ENCODE measurements at regions not wholly inside any gene's neighbourhood (a gene's known extent, or its start where the extent isn't known, plus 50 kb on each side); places are given as distances from the start of the nearest gene placed in this dataset.

GRCh38 chr6:140180306-140180705 lies 805.9 kb upstream of the CITED2 start:
- H3K4me1 Mint-ChIP-seq (ENCODE audit: low read depth): no peaks in the 10 kb centered on the region
- DNase-seq (no peak), ATAC-seq (no peak)
- no peaks in the 10 kb centered on the region for H3K36me3 Mint-ChIP-seq (ENCODE audit: low read depth)
- ChIA-PET CTCF (no interaction called here), POLR2A (no interaction called here)
- no peak overlapping the region for H3K27ac Mint-ChIP-seq
- H3K9me3 Mint-ChIP-seq (ENCODE audit: insufficient read depth): no peaks in the 10 kb centered on the region
- H3K27me3 Mint-ChIP-seq (ENCODE audit: low read depth): no peaks in the 10 kb centered on the region
- no peak overlapping the region for H3K4me3 Mint-ChIP-seq

DNA sequence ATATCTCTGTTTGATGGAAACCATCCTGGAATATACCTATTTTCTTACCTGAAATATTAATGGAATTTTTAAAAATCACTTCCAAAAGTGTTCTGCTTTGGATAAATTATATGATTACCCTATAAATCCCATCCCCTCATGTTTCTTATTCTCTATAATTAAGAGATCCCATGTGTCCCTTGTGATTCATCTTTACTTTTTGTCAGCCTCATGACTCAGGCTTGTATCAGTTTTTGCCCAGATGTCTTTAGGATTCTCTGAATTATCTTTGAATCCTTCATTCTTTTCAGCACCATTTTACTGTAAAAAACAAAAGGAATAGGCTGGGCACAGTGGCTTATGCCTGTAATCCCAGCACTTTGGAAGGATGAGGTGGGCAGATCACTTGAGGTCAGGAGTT lies 804.5 kb upstream of the CITED2 start:
- H3K27me3 Mint-ChIP-seq (ENCODE audit: low read depth): no peaks in the 10 kb centered on the region
- no peak overlapping the region for H3K27ac Mint-ChIP-seq
- no peaks in the 10 kb centered on the region for H3K36me3 Mint-ChIP-seq (ENCODE audit: low read depth)
- H3K4me1 Mint-ChIP-seq (ENCODE audit: low read depth): no peaks in the 10 kb centered on the region
- H3K4me3 Mint-ChIP-seq: no peak overlapping the region
- H3K9me3 Mint-ChIP-seq (ENCODE audit: insufficient read depth): no peaks in the 10 kb centered on the region
- CTCF ChIA-PET: no interaction called here
- POLR2A ChIA-PET: no interaction called here
- DNase-seq (no peak), ATAC-seq (no peak)

DNA sequence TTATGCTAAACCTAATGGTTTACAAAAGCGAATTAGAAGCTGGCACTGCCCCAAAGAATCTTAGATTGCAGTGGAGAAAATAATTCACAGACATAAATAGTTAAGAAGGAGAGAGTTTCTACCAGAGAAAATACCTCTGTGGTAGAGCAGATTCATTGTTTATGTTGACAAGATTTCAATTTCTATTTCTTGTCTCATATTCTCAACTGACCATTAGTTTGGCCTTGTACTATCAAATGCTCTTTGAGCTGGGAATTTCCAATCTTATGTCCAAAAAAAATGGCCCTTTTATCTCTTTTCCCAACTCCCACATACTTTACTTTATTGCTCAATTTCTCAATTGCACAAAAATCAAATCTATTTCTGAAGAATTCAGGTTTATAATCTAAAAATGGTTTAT lies 804.1 kb upstream of the CITED2 start:
- Mint-ChIP-seq H3K36me3 (ENCODE audit: low read depth) (no peaks in the 10 kb centered on the region), H3K4me3 (no peak overlapping the region), H3K4me1 (ENCODE audit: low read depth) (no peaks in the 10 kb centered on the region), H3K9me3 (ENCODE audit: insufficient read depth) (no peaks in the 10 kb centered on the region), H3K27ac (no peak overlapping the region), H3K27me3 (ENCODE audit: low read depth) (no peaks in the 10 kb centered on the region)
- POLR2A ChIA-PET: no interaction called here
- CTCF ChIA-PET: no interaction called here
- ATAC-seq: no peak
- no peak for DNase-seq

DNA sequence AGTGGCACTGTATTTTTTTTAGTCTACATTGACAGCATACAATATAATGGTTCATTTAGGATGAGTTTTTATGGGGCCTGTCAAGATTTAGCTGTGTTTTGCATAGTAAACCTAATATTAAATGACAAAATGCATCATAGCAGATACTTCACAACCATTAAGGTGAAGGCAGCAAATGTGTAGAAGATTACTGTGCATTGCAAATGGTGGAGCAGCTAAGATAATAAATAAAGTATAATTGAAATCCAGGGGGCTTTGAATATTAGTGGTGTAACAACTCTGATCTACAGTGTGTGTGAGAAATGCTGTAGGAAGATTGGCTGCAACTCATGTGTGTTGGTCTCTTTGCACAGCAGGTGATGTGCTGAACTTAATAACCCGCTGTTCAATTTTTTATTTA lies 801.9 kb upstream of the CITED2 start:
- no peak overlapping the region for H3K27ac Mint-ChIP-seq
- H3K4me3 Mint-ChIP-seq: no peak overlapping the region
- ChIA-PET CTCF (no interaction called here), POLR2A (no interaction called here)
- no peaks in the 10 kb centered on the region for H3K9me3 Mint-ChIP-seq (ENCODE audit: insufficient read depth)
- ATAC-seq (no peak), DNase-seq (no peak)
- H3K4me1 Mint-ChIP-seq (ENCODE audit: low read depth): no peaks in the 10 kb centered on the region
- no peaks in the 10 kb centered on the region for H3K36me3 Mint-ChIP-seq (ENCODE audit: low read depth)
- H3K27me3 Mint-ChIP-seq (ENCODE audit: low read depth): no peaks in the 10 kb centered on the region

DNA sequence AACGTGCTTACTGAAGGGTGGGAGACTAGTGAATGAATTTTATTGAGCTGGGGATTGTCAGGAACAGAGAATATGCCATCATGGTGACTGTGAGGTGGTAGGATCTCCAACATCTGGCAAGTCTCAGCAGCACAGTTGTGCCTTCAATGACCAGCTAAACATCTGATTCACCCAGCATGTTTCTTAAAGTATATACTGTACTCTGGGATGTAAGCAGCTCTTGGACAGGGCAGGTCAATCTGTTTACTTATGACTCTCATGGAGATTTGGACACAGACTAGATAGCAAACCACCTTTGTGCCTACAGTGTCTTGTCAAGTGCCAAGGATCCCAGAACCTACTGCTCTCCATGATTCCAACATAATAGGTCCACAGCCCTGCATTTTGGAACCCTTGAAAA lies 801.0 kb upstream of the CITED2 start:
- Mint-ChIP-seq H3K27me3 (ENCODE audit: low read depth) (no peaks in the 10 kb centered on the region), H3K27ac (no peak overlapping the region), H3K36me3 (ENCODE audit: low read depth) (no peaks in the 10 kb centered on the region), H3K4me3 (no peak overlapping the region), H3K4me1 (ENCODE audit: low read depth) (no peaks in the 10 kb centered on the region), H3K9me3 (ENCODE audit: insufficient read depth) (no peaks in the 10 kb centered on the region)
- no peak for ATAC-seq
- no peak for DNase-seq
- ChIA-PET CTCF (no interaction called here), POLR2A (no interaction called here)

- Mint-ChIP-seq H3K36me3 (ENCODE audit: low read depth) (no peaks in the 10 kb centered on the region), H3K4me3 (no peak overlapping the region), H3K4me1 (ENCODE audit: low read depth) (no peaks in the 10 kb centered on the region), H3K9me3 (ENCODE audit: insufficient read depth) (no peaks in the 10 kb centered on the region), H3K27ac (no peak overlapping the region), H3K27me3 (ENCODE audit: low read depth) (no peaks in the 10 kb centered on the region)
- POLR2A ChIA-PET: no interaction called here
- ATAC-seq (no peak), DNase-seq (no peak)
- CTCF ChIA-PET: no interaction called here
These were observed 800.1 kb upstream of the CITED2 start for GRCh38 chr6:140174524-140174923.

GRCh38 chr6:140168365-140168764 lies 793.9 kb upstream of the CITED2 start:
- Mint-ChIP-seq H3K4me3 (no peak overlapping the region), H3K4me1 (ENCODE audit: low read depth) (no peaks in the 10 kb centered on the region), H3K9me3 (ENCODE audit: insufficient read depth) (no peaks in the 10 kb centered on the region), H3K27me3 (ENCODE audit: low read depth) (no peaks in the 10 kb centered on the region), H3K36me3 (ENCODE audit: low read depth) (no peaks in the 10 kb centered on the region), H3K27ac (no peak overlapping the region)
- ChIA-PET CTCF (no interaction called here), POLR2A (no interaction called here)
- ATAC-seq (no peak), DNase-seq (no peak)

DNA sequence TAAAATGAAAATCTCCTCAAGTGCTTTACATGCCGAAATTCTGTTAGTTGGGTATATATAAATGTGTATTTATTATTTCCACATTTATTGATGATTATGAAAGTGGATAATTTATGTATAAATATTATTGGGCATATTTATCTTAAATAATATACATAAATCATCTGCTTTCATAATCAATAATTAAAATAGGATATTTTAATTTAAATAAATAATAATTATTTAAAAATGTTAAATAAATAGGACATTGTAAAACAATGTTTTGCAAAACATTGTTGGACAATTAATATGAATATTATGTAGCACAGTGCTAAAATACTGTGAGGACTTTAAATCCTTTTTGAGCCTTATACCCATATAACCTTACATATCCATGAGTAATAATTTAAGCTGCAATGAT lies 786.5 kb upstream of the CITED2 start:
- CTCF ChIA-PET: no interaction called here
- no peaks in the 10 kb centered on the region for H3K36me3 Mint-ChIP-seq (ENCODE audit: low read depth)
- no peak overlapping the region for H3K27ac Mint-ChIP-seq
- POLR2A ChIA-PET: no interaction called here
- no peak for DNase-seq
- no peak overlapping the region for H3K4me3 Mint-ChIP-seq
- ATAC-seq: no peak
- H3K27me3 Mint-ChIP-seq (ENCODE audit: low read depth): no peaks in the 10 kb centered on the region
- no peaks in the 10 kb centered on the region for H3K9me3 Mint-ChIP-seq (ENCODE audit: insufficient read depth)
- H3K4me1 Mint-ChIP-seq (ENCODE audit: low read depth): no peaks in the 10 kb centered on the region

DNA sequence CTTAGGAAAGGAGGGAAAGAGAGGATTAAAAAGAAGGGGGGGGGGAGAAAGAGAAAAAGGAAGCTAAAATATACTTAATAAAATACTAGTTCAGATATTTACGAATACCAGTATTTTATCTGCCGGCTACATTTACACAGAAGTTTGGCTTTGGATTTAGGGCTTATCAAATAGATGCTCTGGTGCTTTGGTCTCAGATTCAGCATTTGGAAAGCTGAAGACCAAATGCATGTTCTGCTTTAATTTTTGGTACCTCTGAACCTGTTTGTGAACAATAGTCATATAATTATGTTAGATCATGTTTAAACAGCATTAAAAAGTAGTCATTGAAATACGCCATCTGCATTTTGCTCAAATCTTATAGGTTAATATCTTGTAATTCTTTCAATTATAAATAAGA lies 786.0 kb upstream of the CITED2 start:
- no peak overlapping the region for H3K27ac Mint-ChIP-seq
- H3K9me3 Mint-ChIP-seq (ENCODE audit: insufficient read depth): no peaks in the 10 kb centered on the region
- no peak overlapping the region for H3K4me3 Mint-ChIP-seq
- H3K36me3 Mint-ChIP-seq (ENCODE audit: low read depth): no peaks in the 10 kb centered on the region
- DNase-seq (no peak), ATAC-seq (no peak)
- H3K27me3 Mint-ChIP-seq (ENCODE audit: low read depth): no peaks in the 10 kb centered on the region
- POLR2A ChIA-PET: no interaction called here
- H3K4me1 Mint-ChIP-seq (ENCODE audit: low read depth): no peaks in the 10 kb centered on the region
- CTCF ChIA-PET: no interaction called here

GRCh38 chr6:140156131-140156530 lies 781.7 kb upstream of the CITED2 start:
- ChIA-PET CTCF (no interaction called here), POLR2A (no interaction called here)
- DNase-seq (no peak), ATAC-seq (no peak)
- Mint-ChIP-seq H3K9me3 (ENCODE audit: insufficient read depth) (no peaks in the 10 kb centered on the region), H3K4me1 (ENCODE audit: low read depth) (no peaks in the 10 kb centered on the region), H3K27me3 (ENCODE audit: low read depth) (no peaks in the 10 kb centered on the region), H3K27ac (no peak overlapping the region), H3K4me3 (no peak overlapping the region), H3K36me3 (ENCODE audit: low read depth) (no peaks in the 10 kb centered on the region)

- CTCF ChIA-PET: no interaction called here
These were observed 781.1 kb upstream of the CITED2 start for GRCh38 chr6:140155451-140156126.

DNA sequence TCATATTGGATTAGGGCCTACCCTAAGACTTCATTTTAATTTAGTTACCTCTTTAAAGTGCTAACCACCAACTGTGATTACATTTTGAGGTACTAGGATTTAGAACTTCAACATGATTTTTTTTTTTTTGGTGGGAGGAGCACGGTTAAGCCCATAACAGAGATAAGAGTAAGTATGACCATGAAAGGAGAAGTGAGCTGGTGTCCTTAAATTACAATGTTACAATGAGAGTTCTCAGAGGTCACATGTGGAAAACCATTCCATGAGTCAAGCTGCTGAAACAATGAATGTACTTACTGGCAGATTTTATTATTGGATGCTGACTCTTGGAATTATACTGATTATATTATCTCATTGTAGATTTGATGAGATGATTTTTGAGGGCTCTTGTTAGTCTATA lies 779.3 kb upstream of the CITED2 start:
- no peak for ATAC-seq
- H3K27ac Mint-ChIP-seq: no peak overlapping the region
- no peaks in the 10 kb centered on the region for H3K36me3 Mint-ChIP-seq (ENCODE audit: low read depth)
- H3K4me1 Mint-ChIP-seq (ENCODE audit: low read depth): no peaks in the 10 kb centered on the region
- no peaks in the 10 kb centered on the region for H3K9me3 Mint-ChIP-seq (ENCODE audit: insufficient read depth)
- ChIA-PET POLR2A (no interaction called here), CTCF (no interaction called here)
- no peaks in the 10 kb centered on the region for H3K27me3 Mint-ChIP-seq (ENCODE audit: low read depth)
- no peak for DNase-seq
- H3K4me3 Mint-ChIP-seq: no peak overlapping the region

More at GRCh38 chr6:140155451-140156126, 781.1 kb upstream of the CITED2 start:
- Mint-ChIP-seq H3K27ac (no peak overlapping the region), H3K27me3 (ENCODE audit: low read depth) (no peaks in the 10 kb centered on the region), H3K9me3 (ENCODE audit: insufficient read depth) (no peaks in the 10 kb centered on the region), H3K36me3 (ENCODE audit: low read depth) (no peaks in the 10 kb centered on the region), H3K4me1 (ENCODE audit: low read depth) (no peaks in the 10 kb centered on the region), H3K4me3 (no peak overlapping the region)
- POLR2A ChIA-PET: no interaction called here
- DNase-seq (no peak), ATAC-seq (no peak)

Measured in activated CD8-positive, alpha-beta T cell treated with anti-CD3 and anti-CD28 coated beads, Interleukin-2, amount 10 ng/mL, durations not matched to agents 7 days and 5 days (primary cell).